ENCODE measurements at regions not wholly inside any gene's neighbourhood (a gene's known extent, or its start where the extent isn't known, plus 50 kb on each side); places are given as distances from the start of the nearest gene placed in this dataset.

DNA sequence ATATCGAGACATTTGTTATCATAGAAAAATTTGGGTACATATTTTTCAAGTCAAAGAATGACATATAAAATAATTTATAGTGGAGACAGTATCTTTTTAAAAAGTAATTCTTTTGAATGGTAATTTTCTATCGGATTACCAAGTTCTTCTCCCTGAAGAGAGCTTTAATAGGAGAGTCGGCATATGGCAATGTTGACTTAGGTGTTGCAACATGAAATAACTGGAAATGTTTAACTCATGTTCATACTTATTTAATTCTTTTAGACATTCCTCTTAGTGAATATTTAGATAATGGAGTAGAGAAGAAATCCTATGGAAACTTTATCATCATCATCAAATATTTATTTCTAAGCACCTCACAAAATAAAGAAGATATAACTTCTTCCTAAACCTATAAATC, 118.2 kb upstream of the CTNND2 start:
- no peak for DNase-seq (ENCODE audit: low read depth, low spot score)

DNA sequence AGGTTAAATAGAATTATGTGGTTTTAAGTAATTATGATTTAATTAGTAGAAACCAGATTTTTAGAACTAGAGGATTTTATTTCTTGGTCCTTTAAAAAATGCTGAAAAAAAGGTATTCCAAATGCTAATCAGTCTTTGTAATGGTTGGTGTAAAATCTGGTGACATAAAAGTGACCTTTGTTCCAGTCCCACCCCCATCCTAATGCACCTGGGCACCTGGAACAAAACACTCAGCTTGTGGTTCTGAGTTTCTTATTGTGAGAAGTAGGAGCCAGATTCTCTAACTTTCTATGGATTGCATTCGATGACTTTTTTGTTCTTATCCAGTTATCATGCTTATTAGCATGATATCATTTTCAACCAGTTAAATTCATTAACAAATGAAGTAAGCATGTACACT, 115.1 kb upstream of the CTNND2 start:
- DNase-seq (ENCODE audit: low read depth, low spot score): no peak

DNA sequence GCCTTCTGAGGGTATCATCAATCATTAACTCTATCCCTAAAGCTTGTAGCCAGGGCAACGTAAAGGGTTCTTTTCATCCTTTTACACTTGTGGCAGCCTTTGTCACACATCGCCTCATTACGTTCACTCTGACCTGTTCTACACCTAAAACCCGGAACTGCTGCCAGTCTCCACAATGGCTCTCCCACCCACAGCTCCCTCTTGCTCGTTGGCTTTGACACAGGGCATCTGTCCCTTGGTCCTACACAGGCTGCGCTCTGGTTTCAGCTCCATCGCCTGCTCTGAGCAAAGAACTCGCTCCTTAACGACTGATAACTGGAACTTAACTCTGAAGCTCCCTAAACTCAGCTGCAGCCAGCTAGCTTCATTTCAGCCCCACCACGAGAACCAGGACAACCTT, 112.8 kb upstream of the CTNND2 start:
- no peak for DNase-seq (ENCODE audit: low read depth, low spot score)

DNA sequence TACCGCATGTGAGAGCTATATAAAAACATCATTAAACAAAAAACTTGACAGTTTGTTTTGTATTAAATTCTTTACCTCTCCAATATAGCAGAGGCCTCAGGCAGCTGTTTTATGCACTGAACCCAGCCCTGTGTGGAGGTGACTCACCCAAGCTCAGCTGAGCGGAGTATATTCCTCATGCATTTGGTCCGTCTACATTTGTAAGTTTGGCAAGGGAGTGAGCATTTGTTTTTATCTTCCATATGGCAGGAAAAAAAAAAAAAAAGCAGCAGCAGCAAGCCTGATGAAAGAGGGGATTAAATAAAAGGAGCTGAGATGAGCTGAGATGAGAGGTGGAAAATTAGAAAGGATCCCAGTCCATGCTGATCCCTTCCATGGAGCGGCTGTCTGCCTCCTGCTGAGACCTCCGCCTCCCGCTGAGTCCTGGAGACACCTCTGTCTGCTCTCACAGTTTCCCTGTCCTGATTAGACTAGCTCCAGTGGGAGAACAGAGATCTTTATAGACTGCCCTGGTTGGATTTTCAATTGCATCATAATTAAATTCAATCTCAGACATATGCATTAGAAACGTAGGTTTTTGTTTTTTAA, 112.0 kb upstream of the CTNND2 start:
- peak; percentile 26 for DNase-seq (ENCODE audit: low read depth, low spot score)

DNA sequence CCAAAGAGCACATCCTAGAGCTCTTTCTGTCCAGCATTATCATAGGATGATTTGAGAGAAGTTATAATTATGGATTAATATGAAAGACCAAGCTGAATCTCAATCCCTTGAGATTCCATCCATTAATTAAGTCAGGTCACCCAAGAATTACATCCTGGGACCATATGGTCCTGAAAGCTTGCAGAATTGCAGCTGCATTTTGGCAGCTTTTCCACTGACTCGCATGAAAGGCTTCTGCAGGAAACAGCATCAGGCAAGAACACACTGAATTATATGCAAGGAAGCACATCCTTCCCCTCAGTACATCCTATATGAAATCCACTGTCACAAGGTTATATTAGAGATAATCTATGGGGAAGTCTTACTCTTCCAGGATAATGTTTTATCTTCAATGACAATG, 109.1 kb upstream of the CTNND2 start:
- no peak for DNase-seq (ENCODE audit: low read depth, low spot score)

DNA sequence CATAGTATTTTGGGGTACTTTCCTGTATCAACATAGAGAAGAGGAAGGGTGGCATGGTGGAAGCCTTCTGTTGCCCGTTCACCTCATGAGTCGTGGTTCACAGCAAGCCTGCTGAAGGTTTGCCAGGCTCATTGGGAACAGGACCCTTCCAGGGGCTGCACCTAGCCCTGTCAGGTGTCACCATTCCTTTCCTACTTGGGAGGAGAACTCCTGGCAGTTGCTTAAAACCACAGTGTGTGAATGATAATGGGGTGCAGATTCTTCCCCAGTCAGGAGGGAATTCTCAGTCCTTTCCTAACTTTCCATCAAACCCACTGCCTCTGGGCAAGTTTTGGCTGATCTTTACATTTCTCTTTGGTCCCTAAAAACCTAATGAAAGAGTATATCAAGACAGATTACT, 99.4 kb upstream of the CTNND2 start:
- DNase-seq (ENCODE audit: low read depth, low spot score): no peak

DNA sequence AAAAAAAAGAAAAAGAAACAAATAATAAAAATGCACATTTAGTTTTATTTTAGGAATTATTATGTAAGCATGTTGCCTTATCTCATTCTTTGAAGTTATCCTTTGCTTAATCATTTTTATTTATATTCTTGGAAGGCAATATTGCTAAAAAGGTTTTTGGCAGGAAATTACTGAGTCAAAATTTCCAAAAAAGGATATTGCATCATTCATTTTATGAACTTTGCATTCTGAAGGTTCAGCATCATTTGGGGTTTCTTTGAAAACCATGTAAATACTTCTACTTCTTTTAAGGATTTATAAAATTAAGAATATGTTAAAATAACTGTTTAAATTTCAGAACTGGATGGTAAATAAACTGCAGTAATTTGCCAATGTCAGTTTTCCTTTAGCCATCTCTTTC, 94.2 kb upstream of the CTNND2 start:
- DNase-seq (ENCODE audit: low read depth, low spot score): no peak

DNA sequence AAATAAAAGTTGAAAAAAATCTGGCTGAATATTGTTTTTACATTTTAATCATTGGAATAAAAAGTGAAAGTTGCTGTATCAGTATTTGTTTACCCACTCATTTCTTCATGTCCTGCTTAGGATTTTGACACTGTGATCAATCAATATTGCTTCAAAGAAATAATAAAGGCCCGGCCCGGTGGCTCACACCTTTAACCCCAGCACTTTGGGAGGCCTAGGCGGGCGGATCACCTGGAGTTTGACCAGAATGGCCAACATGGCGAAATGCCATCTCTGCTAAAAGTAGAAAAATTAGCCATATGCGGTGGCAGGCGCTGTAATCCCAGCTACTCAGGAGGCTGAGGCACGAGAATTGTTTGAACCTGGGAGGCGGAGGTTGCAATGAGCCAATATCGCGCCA, 93.7 kb upstream of the CTNND2 start:
- no peak for DNase-seq (ENCODE audit: low read depth, low spot score)

DNA sequence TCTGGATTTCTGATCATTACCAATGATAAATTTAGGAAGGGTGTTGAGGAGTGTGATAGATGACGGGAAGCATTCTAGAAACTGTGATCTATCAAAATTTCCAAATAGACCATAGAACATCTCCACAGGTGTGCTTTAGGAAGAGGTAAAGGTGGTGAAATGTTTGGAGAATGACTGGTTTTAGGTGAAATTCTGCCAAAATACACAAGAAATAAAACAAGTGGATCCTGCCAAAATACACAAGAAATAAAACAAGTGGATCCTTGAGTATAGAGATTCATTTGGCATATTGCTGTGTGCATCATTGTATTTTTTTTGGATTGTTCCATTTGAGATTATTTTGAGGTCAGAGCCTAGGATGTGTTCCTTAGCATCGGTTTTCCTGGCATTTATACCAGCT, 88.3 kb upstream of the CTNND2 start:
- DNase-seq (ENCODE audit: low read depth, low spot score): no peak

DNA sequence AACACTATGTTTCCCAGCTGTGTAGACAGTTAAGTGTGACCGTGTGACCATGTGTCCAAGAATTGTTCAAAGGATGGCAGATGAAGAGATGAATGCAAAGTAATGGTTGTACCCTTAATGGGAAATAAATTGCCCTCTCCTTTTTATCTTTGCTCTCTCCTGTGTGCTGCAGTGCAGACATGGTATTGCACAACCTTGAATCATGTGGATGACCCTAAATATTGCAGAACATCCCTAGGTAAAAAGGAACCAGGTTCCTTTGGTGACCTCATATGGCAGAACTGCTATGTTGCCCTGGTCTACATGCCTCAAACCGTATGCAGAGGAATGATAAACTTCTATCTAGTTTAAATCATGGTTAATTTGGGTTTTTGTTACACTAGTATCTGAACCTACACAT, 81.7 kb upstream of the CTNND2 start:
- no peak for DNase-seq (ENCODE audit: low read depth, low spot score)

DNA sequence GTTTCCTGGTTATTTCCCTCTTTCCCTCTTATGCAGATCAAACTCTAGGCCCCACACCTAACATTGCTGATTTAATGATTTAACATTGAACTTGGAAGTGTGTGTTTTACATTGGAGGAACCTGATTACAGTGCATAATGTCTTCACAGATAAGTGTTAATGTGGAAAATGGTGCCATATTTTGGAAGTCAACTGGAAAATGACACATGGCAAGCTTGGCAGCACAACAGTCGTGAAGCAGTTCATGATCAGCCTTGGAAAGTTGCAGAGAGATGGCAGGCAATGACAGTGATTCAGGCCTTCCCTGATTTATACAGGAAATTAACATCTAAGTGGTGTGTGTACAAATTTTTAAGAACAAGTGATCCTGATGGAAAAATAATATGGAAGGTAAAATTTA, 80.0 kb upstream of the CTNND2 start:
- no peak for DNase-seq (ENCODE audit: low read depth, low spot score)

DNA sequence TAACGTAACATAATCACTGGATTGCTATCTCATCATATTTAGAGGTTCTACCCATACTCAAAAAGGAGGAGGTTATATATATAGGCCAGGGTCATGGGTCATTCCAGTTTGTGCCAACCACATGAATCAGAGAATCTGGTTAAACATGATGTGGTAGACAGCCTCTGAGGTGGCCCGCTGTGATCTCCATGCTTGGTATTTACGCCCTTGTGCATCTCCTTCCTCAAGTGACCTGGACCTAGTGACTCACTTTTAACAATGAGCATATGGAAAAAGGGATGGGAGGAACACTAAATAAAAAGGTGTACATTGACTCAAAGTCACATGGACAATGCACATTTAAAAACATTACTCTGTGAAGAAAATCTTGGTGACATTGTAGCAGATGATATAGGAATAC, 77.7 kb upstream of the CTNND2 start:
- DNase-seq (ENCODE audit: low read depth, low spot score): no peak

DNA sequence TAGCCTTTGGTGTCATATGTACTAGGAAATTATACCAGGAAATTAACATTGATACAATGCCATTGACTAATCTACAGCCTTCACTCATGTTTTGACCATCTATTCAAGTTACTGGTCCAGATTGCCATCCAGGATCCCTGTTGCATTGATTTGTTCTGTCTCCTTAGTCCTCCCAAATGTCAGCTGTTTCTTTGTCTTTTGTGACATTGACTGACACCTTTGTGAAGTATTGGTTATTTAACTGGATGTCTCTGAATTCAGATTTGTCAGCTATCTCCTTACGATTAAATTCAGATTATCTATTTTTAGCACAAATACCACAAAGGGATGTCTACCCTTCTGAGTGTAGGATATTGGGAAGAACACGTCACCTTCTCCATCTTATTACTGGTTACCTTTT, 73.7 kb upstream of the CTNND2 start:
- no peak for DNase-seq (ENCODE audit: low read depth, low spot score)

DNA sequence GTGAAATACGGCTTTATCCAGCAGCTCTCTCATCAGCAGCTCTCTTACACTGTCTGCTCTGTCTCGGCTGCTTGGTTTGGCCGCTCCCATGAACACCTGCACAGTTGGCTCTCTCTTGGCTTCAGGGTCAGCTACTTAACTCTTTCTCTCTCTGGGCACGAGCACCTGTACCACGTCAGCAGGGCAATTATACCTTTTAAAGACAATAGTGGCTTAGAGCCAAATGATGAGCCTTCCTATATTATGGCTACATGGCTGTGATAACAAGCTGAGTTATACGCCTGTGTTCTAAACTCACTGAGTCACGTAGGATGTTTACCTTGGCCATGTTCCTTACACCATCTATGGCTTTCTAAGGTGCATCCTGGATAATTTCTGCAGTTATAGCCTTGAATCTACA, 69.2 kb upstream of the CTNND2 start:
- DNase-seq (ENCODE audit: low read depth, low spot score): no peak

DNA sequence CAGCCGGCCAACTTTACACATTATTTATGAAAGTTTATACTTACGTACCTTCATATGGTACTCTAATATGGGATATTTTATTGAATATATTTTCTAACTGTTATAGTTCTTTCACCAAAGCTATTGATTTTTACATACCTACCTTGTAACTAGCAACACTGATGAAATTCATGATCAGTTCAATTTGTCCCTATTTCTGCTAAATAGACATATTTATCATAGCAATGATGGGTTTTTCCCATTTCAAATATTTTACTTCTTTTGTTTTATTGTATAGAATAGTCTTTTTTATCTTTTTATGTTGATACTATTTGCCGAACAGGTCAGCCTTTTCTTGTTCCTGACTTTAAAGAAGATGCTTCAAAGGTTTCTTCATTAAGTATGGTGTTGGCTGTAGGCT, 59.0 kb upstream of the CTNND2 start:
- no peak for DNase-seq (ENCODE audit: low read depth, low spot score)

DNA sequence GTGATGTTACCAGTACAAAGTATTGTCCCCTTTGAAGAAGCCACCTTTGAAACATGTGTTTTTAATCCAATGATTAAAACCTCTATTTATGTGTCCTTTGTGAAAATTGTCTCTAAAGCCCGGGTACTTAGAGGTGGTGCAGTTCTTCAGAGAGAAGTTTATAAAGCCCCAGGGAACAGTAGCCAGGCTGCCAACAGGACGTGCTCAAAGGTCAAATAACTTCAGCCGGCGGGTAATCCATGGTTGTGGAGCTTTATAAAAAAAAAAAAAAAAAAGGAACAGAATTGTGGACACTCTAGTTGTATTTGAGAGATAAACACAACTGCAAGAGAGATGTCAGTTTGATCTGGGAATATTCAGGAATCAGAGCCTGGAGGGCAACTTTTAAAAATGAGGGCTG, 57.9 kb upstream of the CTNND2 start:
- no peak for DNase-seq (ENCODE audit: low read depth, low spot score)

DNA sequence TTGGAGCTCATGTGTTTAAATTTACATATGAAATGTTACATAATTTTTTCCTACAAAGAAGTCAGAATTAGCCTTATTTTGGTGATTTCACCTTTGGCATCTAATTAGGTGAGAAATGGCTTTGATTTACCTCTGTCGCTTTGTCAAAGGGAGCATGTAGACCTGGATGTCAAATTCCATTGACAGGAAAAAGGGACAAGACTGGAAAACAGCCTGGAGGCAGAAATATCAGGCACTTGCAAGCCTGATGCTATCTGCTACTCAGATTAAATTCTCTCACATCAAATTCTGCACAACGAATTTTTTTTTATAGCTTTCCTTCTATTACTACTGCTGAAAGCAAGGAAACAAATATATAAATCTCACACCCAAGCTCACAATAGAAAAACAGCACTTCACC, 54.1 kb upstream of the CTNND2 start:
- DNase-seq (ENCODE audit: low read depth, low spot score): no peak

DNA sequence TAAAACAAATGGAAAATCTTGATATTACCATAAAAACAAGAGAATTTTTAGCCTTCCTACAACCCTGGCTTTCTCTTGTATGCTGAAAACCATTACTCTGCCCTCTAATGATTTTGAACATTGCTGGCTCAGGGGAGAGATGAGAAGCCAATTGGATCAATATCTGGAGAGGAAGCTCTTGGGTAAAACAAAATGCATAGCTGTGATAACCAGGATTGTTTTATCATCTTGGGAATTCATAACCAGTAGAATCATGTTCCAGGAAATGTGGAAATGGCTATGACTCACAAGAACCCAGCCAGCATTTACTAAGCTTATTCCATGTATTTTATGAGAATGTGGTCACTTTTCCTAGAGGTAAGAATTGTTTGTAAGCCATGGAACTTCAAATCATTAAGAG, 51.1 kb upstream of the CTNND2 start:
- DNase-seq (ENCODE audit: low read depth, low spot score): no peak
